ENCODE measurements at regions not wholly inside any gene's neighbourhood (a gene's known extent, or its start where the extent isn't known, plus 50 kb on each side); places are given as distances from the start of the nearest gene placed in this dataset.

DNA sequence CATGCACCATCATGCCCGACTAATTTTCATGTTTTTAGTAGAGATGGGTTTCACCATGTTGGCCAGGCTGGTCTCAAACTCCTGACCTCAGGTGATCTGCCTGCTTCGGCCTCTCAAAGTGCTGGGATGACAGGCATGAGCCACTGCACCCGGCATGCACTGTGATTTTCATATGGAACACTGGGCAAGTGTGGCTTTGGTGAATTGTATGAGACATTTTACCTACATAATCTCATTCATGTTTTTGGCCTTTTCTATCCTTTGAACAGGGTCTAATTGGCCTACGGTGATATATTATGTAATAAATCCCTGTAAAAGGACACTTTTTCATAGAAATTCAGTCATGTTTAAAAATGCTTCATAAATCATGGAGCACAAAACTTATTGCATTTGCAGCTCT is 128.7 kb upstream of the SEMA6A start:
- DNase-seq (ENCODE audit: low read depth in 3 of 3), result no peak

DNA sequence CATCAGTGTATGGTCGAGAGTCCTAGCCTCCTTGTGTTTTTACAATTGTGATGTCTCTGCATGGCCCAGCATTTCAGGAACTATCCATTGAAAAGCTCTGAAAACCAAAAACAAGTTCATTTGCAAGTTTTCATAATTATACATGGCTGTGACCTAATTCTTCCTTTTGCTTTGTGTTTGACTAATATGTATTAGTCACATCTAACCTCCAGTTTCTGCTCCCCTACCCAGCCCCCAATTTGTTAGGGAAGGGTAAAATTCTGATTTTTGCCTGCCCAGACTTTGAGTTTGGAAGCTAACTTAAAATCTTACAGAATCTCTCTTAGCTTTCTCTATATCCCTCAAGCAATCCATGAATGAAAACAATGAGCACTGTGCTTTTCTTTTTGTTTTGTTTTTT is 128.2 kb upstream of the SEMA6A start:
- no peak for DNase-seq (ENCODE audit: low read depth in 3 of 3)

DNA sequence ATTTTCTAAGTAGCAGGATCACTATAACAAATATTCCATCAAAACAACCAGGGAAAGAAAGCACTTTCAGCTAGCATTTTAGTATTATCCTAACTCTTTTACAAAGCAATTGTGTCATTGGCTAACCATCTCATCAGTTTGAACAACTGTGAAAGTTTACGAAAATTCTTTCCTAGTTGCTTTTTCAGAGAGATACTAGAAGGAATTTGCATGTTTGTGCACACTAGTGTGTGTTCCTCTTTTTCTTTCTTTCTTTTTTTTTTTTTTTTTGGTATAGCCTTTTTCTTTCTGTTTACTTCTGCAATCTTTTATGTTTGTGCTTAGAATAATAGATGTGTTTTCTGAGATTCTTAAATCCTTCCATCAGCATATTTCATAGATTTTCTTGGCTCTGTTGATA is 124.7 kb upstream of the SEMA6A start:
- no peak for DNase-seq (ENCODE audit: low read depth in 3 of 3)

DNA sequence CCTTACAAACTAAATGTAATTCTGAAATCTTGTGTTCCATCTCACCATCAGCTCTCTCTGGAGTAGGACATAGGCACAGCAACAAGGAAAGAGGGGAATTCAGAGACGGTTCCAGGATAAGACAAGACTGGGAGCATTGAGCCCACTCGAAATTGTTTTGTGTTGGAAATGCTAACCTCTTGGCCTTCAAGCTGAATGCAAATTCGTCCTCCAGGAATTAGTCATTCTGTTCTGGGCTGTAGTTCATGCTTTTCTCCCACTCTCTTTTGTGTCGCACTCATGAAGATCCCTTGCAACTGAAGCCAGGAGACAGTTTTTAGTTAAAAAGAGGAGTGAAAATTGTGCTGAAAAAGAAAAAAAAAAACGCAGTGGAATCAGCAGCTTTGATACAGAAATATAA is 121.7 kb upstream of the SEMA6A start:
- DNase-seq (ENCODE audit: low read depth in 3 of 3), result no peak

DNA sequence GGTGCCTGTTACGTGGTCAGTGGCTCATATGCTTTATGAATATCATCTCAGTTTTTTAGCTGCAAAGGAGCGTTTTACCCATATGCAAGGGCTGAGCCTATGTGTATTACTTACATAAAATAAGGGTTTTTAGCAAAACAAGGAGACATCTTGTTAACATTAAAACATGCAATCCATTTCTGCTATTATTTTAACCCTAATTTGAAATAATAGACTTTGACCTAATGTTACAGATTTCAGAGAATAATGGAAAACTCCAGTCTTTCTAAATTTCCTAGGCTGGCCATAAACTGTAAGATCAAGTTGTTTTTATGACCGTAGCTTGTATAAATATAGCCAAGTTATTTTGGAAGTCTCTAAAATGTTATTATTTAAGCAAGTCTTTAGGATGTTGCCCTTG is 121.1 kb upstream of the SEMA6A start:
- no peak for DNase-seq (ENCODE audit: low read depth in 3 of 3)

DNA sequence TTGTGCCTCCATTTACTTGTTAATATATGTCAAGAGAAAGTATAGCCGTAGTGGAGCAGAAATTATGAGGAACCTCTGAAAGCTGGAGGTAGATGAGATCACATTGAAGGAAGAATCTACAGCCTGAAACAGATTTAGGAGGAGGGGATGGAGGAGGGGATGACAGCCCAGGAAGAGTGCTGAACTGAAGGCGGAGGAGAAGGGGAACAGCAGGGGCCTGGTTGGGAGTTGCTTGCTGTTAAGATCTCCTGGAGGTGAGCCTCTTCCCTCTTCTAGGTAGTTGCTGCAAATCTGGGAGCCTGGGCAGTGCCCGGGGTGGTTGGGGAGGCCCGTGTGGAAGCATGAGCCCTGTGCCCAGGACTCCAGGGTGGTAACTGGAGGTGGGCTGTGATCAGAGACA is 111.8 kb upstream of the SEMA6A start:
- DNase-seq (ENCODE audit: low read depth in 3 of 3), result no peak

DNA sequence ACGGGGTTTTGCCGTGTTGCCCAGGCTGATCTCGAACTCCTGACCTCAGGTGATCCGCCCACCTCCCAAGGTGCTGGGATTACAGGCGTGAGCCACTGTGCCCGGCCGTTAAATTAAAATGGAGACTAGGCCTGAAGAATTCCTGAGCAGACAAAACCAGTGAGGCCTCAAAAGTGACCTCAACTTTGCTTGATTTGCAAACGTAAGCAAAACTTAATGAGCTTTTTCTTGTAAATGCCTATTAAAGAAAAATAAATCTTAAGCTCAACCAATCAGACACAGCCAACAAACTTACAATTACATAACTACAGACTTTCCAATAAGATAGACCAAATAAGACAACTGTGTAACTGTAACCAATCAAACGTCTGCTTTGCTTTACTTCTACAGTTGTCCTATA is 111.3 kb upstream of the SEMA6A start:
- DNase-seq (ENCODE audit: low read depth in 3 of 3), result no peak

DNA sequence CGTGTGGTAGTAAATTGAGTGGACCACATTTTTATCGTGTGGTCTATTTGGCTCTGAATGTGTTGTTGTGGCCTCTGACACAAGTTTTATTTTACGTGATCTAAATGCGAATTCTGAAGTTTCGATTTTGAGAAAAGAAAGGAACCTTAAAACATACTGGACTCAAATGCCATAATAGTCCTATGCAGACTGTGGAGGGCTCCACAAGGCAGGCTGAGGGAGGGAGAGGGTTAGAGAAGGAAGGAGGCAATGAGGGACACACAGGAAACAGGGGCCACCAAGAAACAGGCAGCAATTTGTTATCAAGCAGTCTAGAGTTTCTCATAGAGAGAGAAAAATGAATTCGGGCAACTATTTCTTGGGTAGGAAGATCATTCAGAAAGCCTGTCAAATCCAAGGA is 110.4 kb upstream of the SEMA6A start:
- no peak for DNase-seq (ENCODE audit: low read depth in 3 of 3)

DNA sequence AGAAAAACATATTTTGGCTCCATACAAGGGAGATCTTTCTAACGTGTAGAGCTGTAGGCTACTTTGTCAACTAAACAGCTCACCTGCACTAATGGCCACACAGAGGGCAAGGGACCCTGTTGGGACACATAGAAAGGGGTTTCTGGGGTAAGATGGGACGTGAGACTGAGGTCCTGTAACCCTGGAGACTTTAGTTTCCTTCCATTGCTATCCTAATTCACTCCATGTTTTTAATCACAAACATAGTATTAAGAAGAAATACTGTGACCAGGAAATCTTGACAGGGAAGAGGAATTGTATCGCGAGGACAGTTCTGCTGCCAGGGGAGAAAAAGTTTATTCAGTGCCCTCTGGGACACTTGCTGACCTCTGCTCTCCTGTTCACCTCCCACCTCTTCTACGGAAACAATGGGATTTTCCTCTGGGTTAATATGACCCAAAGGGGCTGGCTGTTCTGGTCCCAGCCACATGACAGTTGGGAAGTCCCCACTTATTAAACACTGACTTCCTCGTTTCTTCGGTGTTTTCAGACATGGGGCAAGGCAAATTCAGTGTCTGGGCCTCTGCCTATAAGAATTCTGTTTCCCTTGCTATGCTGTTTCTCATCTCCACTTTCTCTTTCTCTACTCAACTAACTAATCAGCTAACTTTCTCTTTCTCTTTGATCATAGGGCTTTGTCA is 106.9 kb upstream of the SEMA6A start:
- DNase-seq (ENCODE audit: low read depth in 3 of 3), result no peak

DNA sequence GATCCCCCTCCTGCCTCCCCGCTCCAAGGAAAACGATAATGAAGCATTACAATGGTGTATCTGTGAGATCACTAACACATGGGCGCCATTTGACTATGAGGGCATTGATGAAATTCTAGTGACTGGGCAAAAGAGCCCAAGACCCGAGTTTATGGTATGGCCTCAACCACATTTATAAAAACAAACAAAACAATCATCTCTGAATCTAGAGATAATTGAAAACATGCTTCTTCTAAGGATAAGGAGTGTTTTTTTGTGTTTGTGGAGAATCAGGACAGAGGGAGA is 100.9 kb upstream of the SEMA6A start:
- no peak for DNase-seq (ENCODE audit: low read depth in 3 of 3)

DNA sequence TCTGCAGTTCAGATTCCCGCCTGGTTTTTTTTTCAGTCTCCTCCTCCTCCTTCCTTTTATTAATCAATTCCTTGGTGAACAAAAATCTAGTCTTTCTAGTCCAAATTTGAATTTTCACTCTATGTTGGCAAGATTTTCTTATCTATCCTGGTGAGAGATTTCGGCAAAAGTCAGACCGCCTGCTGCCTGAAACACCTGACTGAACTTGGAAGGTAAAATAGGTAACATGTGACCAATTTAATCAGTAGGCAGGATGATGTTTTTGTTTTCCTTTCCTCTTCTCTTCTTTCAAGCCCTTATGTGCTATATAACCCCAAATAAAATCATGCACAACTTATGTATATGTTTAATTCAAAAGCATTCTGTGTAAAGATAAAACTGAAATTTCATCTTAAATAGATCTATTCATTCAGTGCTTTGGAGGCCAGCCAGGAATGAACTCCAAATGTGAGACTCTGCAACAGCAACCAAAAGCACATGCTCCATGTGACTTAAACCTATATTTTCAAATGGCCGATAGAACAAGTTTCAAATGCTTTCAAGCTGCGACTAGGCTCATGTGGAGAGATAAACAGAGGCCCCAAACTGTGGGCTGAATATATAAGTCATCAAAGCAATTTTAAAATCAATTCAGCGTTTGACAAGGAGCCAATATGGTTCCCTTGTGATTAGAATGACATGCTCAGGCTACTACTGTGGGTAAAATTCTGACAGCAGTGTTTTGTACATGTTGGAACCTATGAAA is 100.4 kb upstream of the SEMA6A start:
- DNase-seq (ENCODE audit: low read depth in 3 of 3), result no peak

DNA sequence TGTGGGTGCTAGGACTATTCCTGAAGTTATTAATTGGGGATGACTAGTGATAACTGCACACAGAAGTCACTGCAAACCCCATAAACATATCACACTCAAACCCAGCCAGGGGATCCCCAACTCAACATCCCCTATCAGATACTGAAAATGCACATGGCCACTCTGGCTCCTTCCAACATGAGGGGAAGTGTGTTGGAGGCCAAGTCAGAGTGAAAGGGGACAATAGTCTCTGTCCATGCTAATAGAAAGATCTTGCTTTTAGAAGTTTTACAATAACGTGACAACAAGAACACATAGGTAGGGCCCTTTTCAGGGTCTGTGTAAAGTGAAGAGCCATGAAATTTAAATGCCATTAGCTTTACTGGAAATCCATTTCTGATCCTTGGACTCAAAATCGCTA is 98.8 kb upstream of the SEMA6A start:
- DNase-seq (ENCODE audit: low read depth in 3 of 3), result no peak

DNA sequence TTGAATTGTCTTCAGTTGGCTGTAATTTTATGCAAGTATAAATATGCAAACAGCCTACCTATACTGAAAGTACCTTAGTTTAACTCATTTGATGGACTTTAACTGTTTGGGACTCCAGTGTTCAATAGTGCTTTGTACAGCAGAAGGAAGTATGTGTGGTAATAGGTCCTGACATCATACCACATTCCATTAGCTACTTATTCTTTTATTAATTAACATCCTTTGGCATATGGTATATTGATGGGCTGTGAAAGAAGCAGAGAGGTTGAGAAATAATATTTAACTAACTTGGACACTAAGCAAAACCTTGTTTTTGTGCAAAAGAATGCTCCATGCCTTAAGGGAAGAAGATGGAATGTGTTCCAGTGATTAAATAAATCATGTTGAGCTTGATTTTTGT is 97.6 kb upstream of the SEMA6A start:
- DNase-seq (ENCODE audit: low read depth in 3 of 3), result no peak

DNA sequence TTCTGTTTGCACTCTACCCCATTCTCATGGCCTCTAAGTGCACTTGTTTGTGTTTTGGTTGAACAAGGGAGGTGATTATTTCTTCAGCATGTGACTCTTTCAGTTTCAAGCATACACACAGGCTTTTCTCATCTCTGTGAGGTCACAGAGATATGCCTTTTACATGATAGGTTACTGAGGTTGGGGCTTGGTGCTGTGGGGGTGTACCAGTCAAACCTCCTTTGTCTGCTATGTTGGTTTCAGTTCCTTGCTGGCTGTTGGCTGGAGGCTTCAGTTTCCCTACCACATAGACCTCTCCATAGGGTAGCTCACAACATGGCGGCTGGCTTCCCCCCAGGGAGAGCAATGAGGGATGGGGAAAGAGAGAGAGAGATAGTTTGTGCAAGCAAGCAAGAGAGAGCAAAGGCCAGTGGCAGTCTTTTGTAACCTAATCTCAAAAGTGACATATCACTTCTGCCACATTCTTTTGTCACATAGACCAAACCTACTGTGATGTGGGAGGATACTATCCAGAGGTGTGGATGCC is 96.7 kb upstream of the SEMA6A start:
- DNase-seq (ENCODE audit: low read depth in 3 of 3), result no peak

DNA sequence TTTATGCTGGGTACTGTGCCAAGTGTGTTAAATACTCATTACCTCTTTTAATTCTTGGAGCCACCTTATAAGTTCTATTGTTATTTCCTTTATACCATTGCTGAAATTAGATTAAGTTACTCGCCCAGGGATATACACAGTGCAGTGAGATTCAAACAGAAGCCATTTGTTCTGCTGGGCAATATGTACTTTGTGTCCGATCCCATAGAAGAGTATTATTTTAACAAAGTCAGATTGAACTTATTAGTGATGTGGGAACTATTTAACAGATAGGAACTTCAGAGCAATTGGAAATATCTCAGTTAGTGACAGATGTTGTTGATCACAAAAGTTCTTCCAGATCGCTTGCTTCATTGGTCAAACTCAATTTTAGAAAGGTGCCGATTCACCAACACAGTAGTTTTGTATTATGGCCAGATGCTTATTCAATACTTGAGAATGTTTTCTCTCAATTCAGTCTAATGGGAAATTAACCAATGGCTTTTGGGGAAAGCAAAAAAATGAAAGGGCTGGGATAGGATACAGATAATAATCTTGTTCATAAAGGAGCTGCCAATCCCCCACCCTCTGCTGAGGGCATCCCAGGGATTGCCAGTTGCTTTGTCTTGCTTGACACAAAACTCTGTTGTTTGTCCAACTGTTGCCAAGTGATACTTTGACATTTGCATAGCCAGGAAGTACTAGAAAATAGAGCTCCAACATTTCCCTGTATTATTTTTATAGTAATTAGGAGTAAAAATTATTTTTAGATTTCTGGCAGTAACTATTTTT is 94.8 kb upstream of the SEMA6A start:
- DNase-seq (ENCODE audit: low read depth in 3 of 3), result no peak

DNA sequence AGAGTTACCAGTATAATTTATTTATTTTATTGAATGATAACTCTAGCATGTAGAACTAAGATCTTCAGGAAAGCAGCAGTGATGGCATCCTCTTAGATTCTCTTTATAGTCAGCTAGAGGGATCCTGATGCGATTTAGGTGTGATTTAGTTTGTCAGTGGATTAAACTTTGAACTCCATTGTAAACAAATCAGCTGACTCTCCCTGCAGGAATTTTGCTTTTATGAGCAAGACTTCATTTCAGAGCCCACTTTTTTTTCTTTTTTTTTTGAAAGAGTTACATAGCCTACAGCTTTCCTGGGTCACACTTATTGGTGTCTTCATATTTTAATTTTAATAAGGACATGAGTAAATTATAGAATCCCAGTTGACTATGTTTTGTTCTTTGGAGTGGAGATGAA is 93.8 kb upstream of the SEMA6A start:
- DNase-seq (ENCODE audit: low read depth in 3 of 3), result no peak

DNA sequence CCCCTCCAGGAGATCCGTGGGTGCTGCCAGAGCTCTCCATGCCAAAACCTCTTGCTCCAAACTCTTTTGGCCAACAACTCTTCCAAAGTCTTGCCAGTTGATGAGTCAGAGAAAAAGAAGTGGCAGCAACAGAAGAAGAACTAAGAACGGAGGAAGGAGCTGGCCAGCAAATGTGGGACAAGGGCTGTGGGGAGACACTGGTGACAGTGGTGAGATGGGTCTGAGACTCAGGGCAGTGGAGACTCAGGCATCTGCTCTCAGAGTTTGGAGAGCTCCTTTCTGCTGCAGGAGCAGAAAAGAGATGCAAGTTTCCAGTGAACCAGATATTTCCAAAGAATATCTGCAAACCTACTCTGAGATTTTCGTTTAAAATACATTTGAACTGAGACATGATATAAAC is 92.3 kb upstream of the SEMA6A start:
- no peak for DNase-seq (ENCODE audit: low read depth in 3 of 3)

DNA sequence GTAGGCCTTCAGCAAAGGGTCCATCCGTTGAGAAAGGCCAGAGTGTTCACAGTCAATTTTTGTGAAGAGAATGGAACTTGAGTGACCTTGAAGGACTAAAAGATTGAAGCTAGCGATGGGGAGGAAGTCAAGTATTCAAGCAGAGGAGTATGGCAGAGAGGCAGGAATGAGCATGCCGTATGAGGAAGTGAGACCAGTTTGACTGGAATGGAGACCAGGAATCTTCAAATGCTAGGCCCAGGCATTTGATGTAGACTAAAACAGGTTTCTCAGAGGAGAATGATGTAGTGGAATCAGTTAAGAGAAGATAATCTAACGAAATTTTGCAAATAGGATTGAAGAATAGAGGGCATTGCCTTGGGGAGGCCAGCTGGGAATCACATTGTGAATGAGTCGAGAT is 90.4 kb upstream of the SEMA6A start:
- no peak for DNase-seq (ENCODE audit: low read depth in 3 of 3)

DNA sequence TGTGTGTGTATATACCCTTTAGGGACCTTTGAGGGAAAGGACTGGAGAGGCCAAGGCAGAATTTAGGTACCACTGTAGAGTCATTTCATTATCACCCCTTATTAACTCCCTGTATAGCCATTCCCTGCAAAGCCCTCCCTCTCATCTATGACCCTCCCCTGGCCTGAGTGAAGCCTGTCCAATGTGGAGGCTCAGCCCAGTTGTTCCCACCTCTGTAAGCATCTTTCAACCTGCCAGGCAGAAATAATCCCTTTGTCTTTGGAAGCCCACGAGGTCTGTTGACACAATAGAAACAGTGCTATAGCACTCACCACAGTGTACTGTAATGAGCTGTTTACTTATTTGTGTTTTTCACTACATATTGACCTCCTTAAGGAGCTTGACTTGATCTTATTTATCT is 88.5 kb upstream of the SEMA6A start:
- DNase-seq (ENCODE audit: low read depth in 3 of 3), result no peak

DNA sequence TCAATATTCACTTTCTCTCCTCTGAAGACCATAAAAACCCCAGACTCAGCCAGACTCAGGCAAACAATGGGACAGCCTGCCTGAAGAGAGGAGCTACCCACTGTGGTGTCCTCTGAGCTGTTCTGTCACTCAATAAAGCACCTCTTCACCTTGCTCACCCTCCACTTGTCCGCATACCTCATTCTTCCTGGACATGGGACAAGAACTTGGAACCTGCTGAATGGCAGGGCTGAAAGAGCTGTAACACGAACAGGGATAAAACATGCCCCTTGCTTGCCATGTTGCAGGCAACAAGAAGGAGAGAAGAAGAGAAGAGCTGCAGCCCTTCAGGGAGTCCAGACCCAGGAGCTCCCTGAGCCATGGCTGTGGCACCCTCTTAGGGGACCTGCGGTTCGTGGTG is 86.8 kb upstream of the SEMA6A start:
- DNase-seq (ENCODE audit: low read depth in 3 of 3), result no peak

DNA sequence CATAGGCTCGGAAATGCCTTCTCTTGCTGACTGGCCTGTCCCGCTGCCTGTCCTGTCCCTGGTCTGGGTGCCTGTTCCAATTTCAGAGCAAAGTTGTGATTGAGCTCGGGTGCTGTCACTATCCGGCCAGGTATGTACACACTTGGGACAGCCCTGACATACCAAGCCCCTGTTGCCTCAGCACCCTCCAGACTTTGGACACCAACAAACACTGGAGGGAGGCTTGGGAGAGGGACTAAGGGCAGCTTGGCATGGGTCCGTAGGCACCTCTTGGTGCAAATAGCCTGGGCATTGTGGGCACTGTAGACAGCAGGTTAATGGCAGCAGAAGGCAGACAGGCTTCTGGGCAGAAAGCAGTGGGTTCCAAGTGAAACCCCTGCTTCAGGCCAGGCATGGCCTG is 86.3 kb upstream of the SEMA6A start:
- DNase-seq (ENCODE audit: low read depth in 3 of 3), result no peak

DNA sequence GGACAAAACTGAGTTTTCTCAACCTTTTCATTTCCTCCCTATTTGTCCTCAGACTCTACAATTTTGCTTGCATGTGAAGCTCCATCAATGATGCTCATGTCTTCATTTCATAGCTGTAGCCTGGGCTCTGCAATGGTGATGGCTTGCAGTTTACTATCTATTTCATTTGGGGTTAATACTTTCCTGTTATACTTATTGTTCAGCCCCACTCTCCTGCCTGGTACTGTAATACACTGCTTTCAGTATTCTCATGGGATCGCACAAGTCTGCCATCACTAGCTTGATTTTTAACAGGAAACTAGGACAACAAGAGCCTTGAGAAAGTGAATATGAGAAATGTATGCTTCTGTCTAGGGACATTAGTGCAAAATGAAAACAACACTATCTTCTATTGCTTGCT is 84.2 kb upstream of the SEMA6A start:
- DNase-seq (ENCODE audit: low read depth in 3 of 3), result no peak

DNA sequence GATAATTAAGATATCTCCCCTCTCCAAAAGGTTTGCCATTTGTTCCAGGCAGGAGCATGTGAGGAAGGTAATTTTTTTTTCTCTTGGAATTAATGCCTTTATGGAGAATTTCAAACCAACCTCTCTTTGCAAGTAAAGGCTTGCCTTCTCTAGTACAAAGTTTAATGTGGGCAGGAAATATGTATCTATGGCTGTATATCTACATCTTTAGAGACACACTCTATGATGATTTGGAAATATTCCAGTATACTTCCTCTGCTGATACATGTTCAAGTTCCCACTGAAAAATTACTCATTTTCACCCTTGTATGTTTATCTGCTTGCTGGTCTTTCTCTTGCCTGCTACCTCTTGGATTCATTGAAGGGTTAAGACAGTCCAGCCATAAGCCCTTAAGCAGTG is 83.5 kb upstream of the SEMA6A start:
- DNase-seq (ENCODE audit: low read depth in 3 of 3), result no peak

Measured in stimulated activated CD4-positive, alpha-beta T cell treated with anti-CD3 and anti-CD28 coated beads, TNF-alpha, amount 100 ng/mL, for 48 hours (primary cell).